Fibroblast of lung (primary cell): ENCODE measurements at regions not wholly inside any gene's neighbourhood (a gene's known extent, or its start where the extent isn't known, plus 50 kb on each side); places are given as distances from the start of the nearest gene placed in this dataset.
A peak's percentile ranks its signal among the peaks of the same experiment; 100 is the strongest.

Experiments
- DNase-seq, 2 donors: peaks; one replicate each; pipeline versions ENCODE4 v3.0.0 to v3.0.0-alpha.2; 2010; ENCODE audit warnings: low read depth in 2 of 2
- H2AFZ ChIP-seq: 2 replicates; pipeline ENCODE4 v1.5.1; 2012; ENCODE audit warnings: low read length, control low read depth, inconsistent platforms
- H3K27ac ChIP-seq: 2 replicates; pipeline ENCODE4 v1.5.1; 2011; ENCODE audit warnings: low read length, control low read depth; ENCODE audit not compliant: insufficient read depth
- H3K27me3 ChIP-seq: 2 replicates; pipeline ENCODE4 v1.5.1; 2011; ENCODE audit warnings: mild to moderate bottlenecking, low read length; ENCODE audit not compliant: control insufficient read depth, insufficient read depth
- H3K36me3 ChIP-seq: 2 replicates; pipeline ENCODE4 v1.5.1; 2011; ENCODE audit warnings: low read length; ENCODE audit not compliant: control insufficient read depth, insufficient read depth
- H3K4me1 ChIP-seq: 2 replicates; pipeline ENCODE4 v1.5.1; 2011; ENCODE audit warnings: low read length; ENCODE audit not compliant: control insufficient read depth, insufficient read depth; ENCODE audit errors: extremely low read depth
- H3K4me2 ChIP-seq: 2 replicates; pipeline ENCODE4 v1.5.1; 2011; ENCODE audit warnings: low read length, control low read depth; ENCODE audit not compliant: insufficient read depth; ENCODE audit errors: extremely low read depth
- H3K4me3 ChIP-seq, 4 experiments: fragments of 200-600 bp in 1 of 4; sonication (generic) in 1 of 4; replicated peaks in 1 of 4; 2 replicates each; pipeline ENCODE4 v1.5.1; 2011 to 2016; ENCODE audit warnings: low read length in 4 of 4, low read depth in 3 of 4, mild to moderate bottlenecking in 3 of 4, control low read depth in 2 of 4, inconsistent platforms in 1 of 4, mixed read lengths in 1 of 4; ENCODE audit not compliant: insufficient read depth in 1 of 4; ENCODE audit errors: control extremely low read depth in 1 of 4
- H3K79me2 ChIP-seq: 2 replicates; pipeline ENCODE4 v1.5.1; 2012; ENCODE audit warnings: mild to moderate bottlenecking, low read length, inconsistent platforms; ENCODE audit not compliant: control insufficient read depth, insufficient read depth
- H3K9ac ChIP-seq: 2 replicates; pipeline ENCODE4 v1.5.1; 2011; ENCODE audit warnings: mild to moderate bottlenecking, low read length, control low read depth; ENCODE audit not compliant: insufficient read depth
- H3K9me3 ChIP-seq: 2 replicates; pipeline ENCODE4 v1.5.1; 2012; ENCODE audit warnings: low read depth, low read length; ENCODE audit not compliant: control insufficient read depth, insufficient read depth
- H4K20me1 ChIP-seq: 2 replicates; pipeline ENCODE4 v1.5.1; 2011; ENCODE audit warnings: low read length; ENCODE audit not compliant: control insufficient read depth, insufficient read depth; ENCODE audit errors: extremely low read depth
- CTCF ChIP-seq, 2 donors: IDR thresholded peaks in 1 of 2; conservative IDR thresholded peaks in 1 of 2; 1 replicate in 1 of 2; 2 replicates in 1 of 2; pipeline ENCODE4 v1.5.1; 2011 to 2012; ENCODE audit warnings: low read length in 2 of 2, control low read depth in 1 of 2, inconsistent platforms in 1 of 2, low read depth in 1 of 2, mild to moderate bottlenecking in 1 of 2
- EZH2 ChIP-seq: IDR thresholded peaks from 2 replicates; pipeline ENCODE4 v1.5.1; 2012; ENCODE audit warnings: low read length, control low read depth, mild to moderate bottlenecking; ENCODE audit errors: missing control alignments

- no peaks in the 10 kb centered on the region for H3K36me3 ChIP-seq
- H4K20me1 ChIP-seq = no peaks in the 10 kb centered on the region
- H3K4me1 ChIP-seq = no peaks in the 10 kb centered on the region
- no peaks in the 10 kb centered on the region for H3K79me2 ChIP-seq
- H3K4me3 ChIP-seq = no peak overlapping the region
- no peaks in the 10 kb centered on the region for H3K9me3 ChIP-seq
- no peaks in the 10 kb centered on the region for H3K27me3 ChIP-seq
- peak in 1 of 2 donors; percentile 5 for DNase-seq
- TF ChIP-seq CTCF (conservative IDR thresholded peaks at IDR 0.05 in 1 of 2, IDR thresholded peaks at IDR 0.05 in 1 of 2; ENCODE audit: low read depth in 1 of 2, low read length in 2 of 2) (no peak), EZH2 (no peak)
- no peak overlapping the region for H2AFZ ChIP-seq
- no peak overlapping the region for H3K4me2 ChIP-seq
- H3K9ac ChIP-seq = no peak overlapping the region
- H3K27ac ChIP-seq = no peak overlapping the region
Measured at GRCh38 chr1:187794561-187794960, 965.8 kb downstream of the PLA2G4A start.

GRCh38 chr1:187809549-187809948 lies 980.8 kb downstream of the PLA2G4A start:
- H4K20me1 ChIP-seq = no peaks in the 10 kb centered on the region
- no peaks in the 10 kb centered on the region for H3K79me2 ChIP-seq
- H3K27ac ChIP-seq = no peak overlapping the region
- DNase-seq = no peak
- no peaks in the 10 kb centered on the region for H3K27me3 ChIP-seq
- no peak overlapping the region for H3K9ac ChIP-seq
- no peak overlapping the region for H2AFZ ChIP-seq
- H3K9me3 ChIP-seq = no peaks in the 10 kb centered on the region
- H3K4me2 ChIP-seq = no peak overlapping the region
- TF ChIP-seq CTCF (conservative IDR thresholded peaks at IDR 0.05 in 1 of 2, IDR thresholded peaks at IDR 0.05 in 1 of 2; ENCODE audit: low read depth in 1 of 2, low read length in 2 of 2) (no peak), EZH2 (no peak)
- no peaks in the 10 kb centered on the region for H3K36me3 ChIP-seq
- H3K4me3 ChIP-seq = no peak overlapping the region
- no peaks in the 10 kb centered on the region for H3K4me1 ChIP-seq

GRCh38 chr1:187816646-187817045 lies 987.9 kb downstream of the PLA2G4A start:
- H3K4me3 ChIP-seq = no peak overlapping the region
- H3K27me3 ChIP-seq = no peaks in the 10 kb centered on the region
- no peaks in the 10 kb centered on the region for H3K36me3 ChIP-seq
- H3K9me3 ChIP-seq = no peaks in the 10 kb centered on the region
- H3K4me2 ChIP-seq = no peak overlapping the region
- H3K79me2 ChIP-seq = no peaks in the 10 kb centered on the region
- H3K9ac ChIP-seq = no peak overlapping the region
- DNase-seq = peak in 1 of 2 donors; percentile 23
- no peak overlapping the region for H3K27ac ChIP-seq
- no peaks in the 10 kb centered on the region for H3K4me1 ChIP-seq
- H4K20me1 ChIP-seq = no peaks in the 10 kb centered on the region
- no peak overlapping the region for H2AFZ ChIP-seq
- no peak for TF ChIP-seq CTCF (conservative IDR thresholded peaks at IDR 0.05 in 1 of 2, IDR thresholded peaks at IDR 0.05 in 1 of 2; ENCODE audit: low read depth in 1 of 2, low read length in 2 of 2)
- no peak for TF ChIP-seq EZH2
